Neural cell (in vitro differentiated cells): ENCODE measurements at regions not wholly inside any gene's neighbourhood (a gene's known extent, or its start where the extent isn't known, plus 50 kb on each side); places are given as distances from the start of the nearest gene placed in this dataset.

ENCODE experiments used
- H2AFZ ChIP-seq: fragments of 200-600, 300-800 bp; sonication (generic), shearing (Covaris generic); 2 replicates; pipeline ENCODE4 v1.6.0; 2014; ENCODE audit warnings: low read depth, mild to moderate bottlenecking, antibody characterized with exemption, low read length, moderate library complexity
- H3F3A ChIP-seq: fragments of 200-600 bp; shearing (Covaris generic); 2 replicates; pipeline ENCODE4 v1.6.1; 2016; ENCODE audit warnings: mild to moderate bottlenecking, moderate library complexity, mixed read lengths, antibody characterized with exemption, low read length; ENCODE audit not compliant: insufficient read depth, poor library complexity, severe bottlenecking
- H3K27ac ChIP-seq: fragments of 200-600, 300-800 bp; sonication (generic), shearing (Covaris generic); 2 replicates; pipeline ENCODE4 v1.5.1; 2014; ENCODE audit warnings: mild to moderate bottlenecking, low read length, moderate library complexity
- H3K27me3 ChIP-seq: fragments of 300-800, 200-600 bp; sonication (generic), shearing (Covaris generic); 2 replicates; pipeline ENCODE4 v1.6.0; 2014; ENCODE audit warnings: mild to moderate bottlenecking, low read depth, low read length, moderate library complexity; ENCODE audit not compliant: insufficient read depth
- H3K36me3 ChIP-seq: fragments of 300-800, 200-600 bp; sonication (generic), shearing (Covaris generic); 2 replicates; pipeline ENCODE4 v1.5.1; 2014; ENCODE audit warnings: mild to moderate bottlenecking, antibody characterized with exemption, low read length, moderate library complexity; ENCODE audit not compliant: insufficient read depth
- H3K4me2 ChIP-seq: fragments of 300-800, 200-600 bp; sonication (generic), shearing (Covaris generic); 2 replicates; pipeline ENCODE4 v1.6.0; 2014; ENCODE audit warnings: mild to moderate bottlenecking, low read length
- H3K4me3 ChIP-seq: fragments of 300-800, 200-600 bp; sonication (generic), shearing (Covaris generic); 2 replicates; pipeline ENCODE4 v1.5.1; 2014; ENCODE audit warnings: mild to moderate bottlenecking, low read length, moderate library complexity
- H3K79me2 ChIP-seq: fragments of 200-600 bp; shearing (Covaris generic); replicated peaks from 2 replicates; pipeline ENCODE4 v1.6.0; 2014; ENCODE audit warnings: mild to moderate bottlenecking, low read length, moderate library complexity; ENCODE audit not compliant: insufficient read depth
- H3K9ac ChIP-seq: fragments of 300-800, 200-600 bp; sonication (generic), shearing (Covaris generic); 2 replicates; pipeline ENCODE4 v1.6.1; 2016; ENCODE audit warnings: mild to moderate bottlenecking, low read length, mixed read lengths
- H3K9me2 ChIP-seq: fragments of 200-600 bp; shearing (Covaris generic); 2 replicates; pipeline ENCODE4 v1.6.1; 2016; ENCODE audit warnings: mild to moderate bottlenecking, low read length, mixed read lengths; ENCODE audit not compliant: insufficient read depth
- H3K9me3 ChIP-seq: fragments of 200-600, 300-800 bp; sonication (generic), shearing (Covaris generic); 2 replicates; pipeline ENCODE4 v1.6.1; 2016; ENCODE audit warnings: mild to moderate bottlenecking, mixed run types, low read length, moderate library complexity, mixed read lengths
- H4K20me1 ChIP-seq: fragments of 200-600 bp; shearing (Covaris generic); 2 replicates; pipeline ENCODE4 v1.6.1; 2016; ENCODE audit warnings: mild to moderate bottlenecking, mixed run types; ENCODE audit not compliant: insufficient read depth
- CTCF ChIP-seq: fragments of 450-650 bp; IDR thresholded peaks from 2 replicates; pipeline ENCODE4 v1.5.1; 2014; ENCODE audit warnings: antibody characterized with exemption, mild to moderate bottlenecking, moderate library complexity; ENCODE audit not compliant: poor library complexity, severe bottlenecking
- EP300 ChIP-seq: fragments of 450-650 bp; conservative IDR thresholded peaks from 2 replicates; pipeline ENCODE4 v1.6.1; 2014; ENCODE audit warnings: antibody characterized with exemption, mild to moderate bottlenecking, moderate library complexity; ENCODE audit not compliant: poor library complexity, severe bottlenecking
- EZH2 ChIP-seq: fragments of 200-600, 300-800 bp; shearing (Covaris generic), sonication (generic); IDR thresholded peaks from 2 replicates; pipeline ENCODE4 v1.6.1; 2014; ENCODE audit warnings: antibody characterized with exemption, low read length, borderline replicate concordance, mild to moderate bottlenecking; ENCODE audit not compliant: insufficient read depth, poor library complexity, severe bottlenecking
- MXI1 ChIP-seq: fragments of 450-650 bp; conservative IDR thresholded peaks from 2 replicates; pipeline ENCODE4 v1.6.1; 2014; ENCODE audit warnings: antibody characterized with exemption, mild to moderate bottlenecking; ENCODE audit not compliant: poor library complexity, severe bottlenecking
- POLR2AphosphoS5 ChIP-seq: IDR thresholded peaks from 2 replicates; pipeline ENCODE4 v1.6.1; 2012
- RAD21 ChIP-seq: fragments of 450-650 bp; conservative IDR thresholded peaks from 2 replicates; pipeline ENCODE4 v1.6.1; 2014; ENCODE audit warnings: antibody characterized with exemption, mild to moderate bottlenecking, moderate library complexity
- REST ChIP-seq: IDR thresholded peaks from 2 replicates; pipeline ENCODE4 v1.6.1; 2012; ENCODE audit warnings: borderline replicate concordance
- SMC3 ChIP-seq: fragments of 450-650 bp; conservative IDR thresholded peaks from 2 replicates; pipeline ENCODE4 v1.6.1; 2014; ENCODE audit warnings: antibody characterized with exemption, mild to moderate bottlenecking, moderate library complexity; ENCODE audit not compliant: poor library complexity
- TAF1 ChIP-seq: IDR thresholded peaks from 2 replicates; pipeline ENCODE4 v1.6.1; 2012; ENCODE audit warnings: low read depth

GRCh38 chrY:16490706-16491105, 1389.3 kb downstream of the CDY2B start:
- H2AFZ ChIP-seq: no peak overlapping the region

GRCh38 chrY:16486696-16487215, 1393.3 kb downstream of the CDY2B start:
- Histone ChIP-seq H3K4me3 (no peak overlapping the region), H4K20me1 (no peaks in the 10 kb centered on the region), H3K79me2 (no peaks in the 10 kb centered on the region), H3K9me3 (no peaks in the 10 kb centered on the region), H3K9ac (no peak overlapping the region), H3K36me3 (no peaks in the 10 kb centered on the region), H3K27me3 (no peaks in the 10 kb centered on the region), H2AFZ (no peak overlapping the region), H3F3A (no peaks in the 10 kb centered on the region), H3K4me2 (no peak overlapping the region), H3K9me2 (no peaks in the 10 kb centered on the region), H3K27ac (no peak overlapping the region)
- no peak for TF ChIP-seq REST
- TF ChIP-seq POLR2AphosphoS5: no peak
- no peak for TF ChIP-seq CTCF
- no peak for TF ChIP-seq EZH2
- no peak for TF ChIP-seq TAF1
- TF ChIP-seq RAD21: no peak

More at GRCh38 chrY:16490706-16491105, 1389.3 kb downstream of the CDY2B start:
- no peaks in the 10 kb centered on the region for H3F3A ChIP-seq
- H3K9ac ChIP-seq: no peak overlapping the region
- no peaks in the 10 kb centered on the region for H3K79me2 ChIP-seq
- H3K36me3 ChIP-seq: no peaks in the 10 kb centered on the region
- H4K20me1 ChIP-seq: no peaks in the 10 kb centered on the region
- TF ChIP-seq EZH2 (no peak), EP300 (no peak), POLR2AphosphoS5 (no peak), CTCF (no peak), SMC3 (no peak), REST (no peak), RAD21 (no peak), MXI1 (no peak), TAF1 (no peak)
- H3K4me2 ChIP-seq: no peak overlapping the region
- H3K27me3 ChIP-seq: no peaks in the 10 kb centered on the region
- H3K9me3 ChIP-seq: no peaks in the 10 kb centered on the region
- no peak overlapping the region for H3K27ac ChIP-seq
- no peaks in the 10 kb centered on the region for H3K9me2 ChIP-seq
- no peak overlapping the region for H3K4me3 ChIP-seq
